ENCODE measurements at regions not wholly inside any gene's neighbourhood (a gene's known extent, or its start where the extent isn't known, plus 50 kb on each side); places are given as distances from the start of the nearest gene placed in this dataset.

- TF ChIP-seq SUZ12 (IDR thresholded peaks at IDR 0.05) (no peak), LEF1 (IDR thresholded peaks at IDR 0.05; ENCODE audit: borderline replicate concordance) (no peak), NFRKB (IDR thresholded peaks at IDR 0.05) (no peak)
Observed at GRCh38 chr14:25896777-25897176, 701.1 kb downstream of the NOVA1 start.

All from HEK293T (cell line).